ENCODE measurements at regions not wholly inside any gene's neighbourhood (a gene's known extent, or its start where the extent isn't known, plus 50 kb on each side); places are given as distances from the start of the nearest gene placed in this dataset.
"Not testable (repeated sequence)": the region's sequence is repeated elsewhere in the genome, so short reads cannot be mapped to it uniquely, and the experiment has no call there.

DNA sequence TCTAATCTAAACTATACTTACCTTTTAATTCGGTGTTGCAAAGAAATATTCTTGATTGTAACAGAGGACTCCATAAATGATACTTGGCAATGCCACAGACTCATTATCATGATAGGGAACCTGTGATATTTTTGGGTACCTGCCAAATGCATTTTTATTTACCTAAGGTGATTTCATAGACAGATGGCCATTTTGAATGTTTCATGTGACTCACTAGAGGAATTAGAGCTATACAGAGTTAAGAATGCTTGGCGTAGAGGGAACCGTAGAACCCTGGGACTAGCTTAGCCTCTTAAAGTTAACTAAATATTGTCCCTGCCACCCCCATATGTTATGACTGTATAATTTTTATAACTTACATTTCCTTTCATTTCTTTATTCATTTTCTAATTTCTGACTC lies 136.1 kb downstream of the DISP1 start:
- no peak for DNase-seq (ENCODE audit: low spot score)

DNA sequence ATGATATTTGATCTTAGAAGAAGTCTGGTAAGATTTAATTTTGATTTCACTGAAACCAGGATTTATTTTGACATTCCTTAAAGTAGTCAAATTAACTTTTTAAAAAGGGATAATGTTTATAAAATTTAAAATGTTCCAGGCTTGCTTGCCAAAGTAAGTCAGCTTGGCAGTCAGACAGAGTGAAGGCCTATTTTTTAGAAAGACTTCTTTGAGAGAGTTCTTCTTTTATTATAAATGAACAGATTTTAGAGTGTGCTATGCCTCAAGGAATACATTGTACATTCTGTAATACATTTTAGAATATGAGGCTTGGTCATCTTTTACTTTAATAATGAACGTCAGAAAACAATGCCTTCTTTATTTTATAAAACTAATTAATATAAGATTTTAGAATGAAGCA lies 138.7 kb downstream of the DISP1 start:
- DNase-seq (ENCODE audit: low spot score): no peak

DNA sequence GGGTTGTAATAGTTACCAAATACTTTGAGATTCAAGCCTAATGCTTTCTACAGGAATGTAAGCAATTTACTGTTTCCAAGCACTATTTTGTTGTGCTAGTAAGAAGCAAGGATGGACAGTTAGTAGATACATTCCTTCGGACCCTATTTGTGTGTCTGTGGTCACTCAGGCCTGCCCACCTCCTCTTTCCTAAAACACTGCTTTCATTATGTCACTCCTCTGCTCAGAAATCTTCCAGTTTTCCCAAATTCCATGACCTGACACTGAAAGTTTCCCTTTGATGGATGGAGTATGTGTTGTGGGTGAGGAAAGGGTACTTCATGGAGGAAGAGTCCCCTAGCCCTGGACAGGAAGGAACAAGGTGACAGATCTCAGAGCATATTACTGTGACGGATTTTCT lies 141.1 kb downstream of the DISP1 start:
- no peak for DNase-seq (ENCODE audit: low spot score)

DNA sequence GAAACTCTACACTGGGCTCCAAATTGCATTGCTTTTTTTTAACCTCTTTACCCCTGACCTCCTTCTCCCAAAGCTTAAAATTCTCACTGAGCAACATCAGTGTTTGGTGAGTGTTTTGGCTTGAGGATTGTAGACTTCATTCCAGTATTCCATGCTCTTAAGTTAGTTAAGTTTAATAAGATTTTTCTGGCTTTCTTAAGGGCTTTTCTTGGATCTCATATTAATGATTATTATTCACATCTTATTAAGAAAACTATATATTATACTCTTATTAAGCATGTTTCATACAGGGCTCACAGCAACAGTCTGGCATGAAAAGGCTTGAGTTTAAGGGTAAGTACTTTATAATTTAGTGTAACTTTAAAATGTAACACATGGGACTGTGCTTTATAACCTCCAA lies 141.8 kb downstream of the DISP1 start:
- no peak for DNase-seq (ENCODE audit: low spot score)

DNA sequence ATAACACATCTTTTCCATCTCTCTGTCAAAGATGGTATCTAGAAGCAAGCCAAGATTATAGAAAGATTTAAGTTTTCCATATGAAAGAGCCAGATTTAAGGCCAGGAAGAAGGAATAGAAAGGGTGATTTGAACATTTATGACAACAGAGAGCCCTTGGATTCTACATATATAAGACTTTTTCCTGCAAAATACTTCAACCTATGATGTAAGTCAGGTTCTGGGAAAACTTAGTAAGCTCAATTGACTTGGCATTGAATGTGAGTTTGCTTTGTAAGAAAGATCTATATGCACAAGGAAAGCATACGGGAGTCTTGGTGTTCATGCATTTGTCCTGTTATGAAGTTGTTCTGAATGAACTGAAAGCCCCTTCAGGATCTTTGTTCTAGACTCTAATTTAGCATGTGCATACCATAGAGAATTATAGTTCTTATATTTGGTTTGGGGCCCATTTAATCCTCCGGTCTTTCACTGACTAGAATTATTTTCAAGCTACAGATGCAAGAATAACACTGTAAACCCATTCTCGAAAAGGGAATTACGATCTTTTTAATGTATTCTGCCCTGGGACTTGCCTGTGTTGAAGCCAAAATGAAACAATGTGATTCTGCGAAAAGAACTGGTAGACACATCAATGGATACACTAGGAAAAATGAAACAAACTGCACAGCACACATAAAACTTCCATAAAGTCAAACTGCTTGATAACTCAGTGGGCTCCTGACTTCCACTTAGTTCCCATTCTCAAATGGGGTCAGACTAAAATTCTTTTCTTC lies 152.8 kb downstream of the DISP1 start:
- DNase-seq (ENCODE audit: low spot score): no peak

DNA sequence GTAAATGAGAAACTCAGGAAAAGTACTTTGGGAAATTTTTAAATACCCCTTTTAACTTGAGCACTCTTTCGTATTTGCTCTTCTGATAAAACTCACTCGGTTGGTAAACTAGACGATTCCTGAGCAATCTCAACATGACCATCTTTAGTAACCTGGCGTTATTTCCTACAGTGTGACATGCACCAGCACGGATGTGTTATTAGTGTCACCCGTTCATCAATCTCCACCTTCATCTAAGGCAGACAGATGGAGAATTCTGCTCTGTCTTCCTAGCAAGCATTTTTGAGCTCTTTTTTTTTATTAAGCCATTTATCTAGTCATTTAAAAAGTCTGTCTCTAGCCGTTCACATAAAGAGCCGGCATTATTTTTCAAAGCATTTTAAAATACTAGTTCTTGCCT lies 155.2 kb downstream of the DISP1 start:
- no peak for DNase-seq (ENCODE audit: low spot score)

DNA sequence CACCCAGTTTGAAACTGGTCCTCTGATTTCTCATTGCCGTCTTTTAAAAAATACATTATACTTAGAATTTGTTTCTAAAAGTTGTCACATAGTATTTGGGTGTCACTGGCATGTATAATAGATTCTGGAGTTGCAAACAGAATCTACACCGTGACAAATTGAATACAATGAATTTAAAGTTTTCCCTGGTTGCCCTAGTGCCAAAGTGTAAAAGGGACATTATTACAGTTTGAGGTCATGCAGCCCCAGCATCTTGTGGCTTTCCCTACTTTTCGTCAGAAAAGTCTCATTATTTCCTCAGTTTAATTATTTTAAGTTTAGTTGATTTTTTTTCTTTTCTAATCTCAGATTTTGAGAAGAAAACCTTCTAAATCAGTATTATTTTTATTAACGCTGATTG lies 155.9 kb downstream of the DISP1 start:
- DNase-seq (ENCODE audit: low spot score): no peak

DNA sequence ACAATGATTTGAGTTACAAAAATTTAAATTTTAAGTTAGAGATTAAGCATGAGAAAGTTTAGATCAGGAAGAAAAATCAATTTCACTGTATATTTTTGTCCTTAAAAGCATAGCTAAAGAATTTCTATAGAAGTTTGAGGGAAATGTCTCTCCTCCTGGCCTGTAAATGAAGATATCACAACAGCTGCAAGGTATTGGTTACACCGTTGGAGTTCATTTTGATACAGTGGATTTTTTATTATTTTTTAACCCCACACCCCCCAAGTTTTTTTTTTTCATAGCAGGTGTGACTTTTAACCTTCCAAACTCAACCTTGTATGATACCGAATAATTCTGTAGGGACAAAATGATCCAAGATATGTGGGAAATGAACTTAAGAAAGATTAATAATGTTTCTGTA lies 156.3 kb downstream of the DISP1 start:
- no peak for DNase-seq (ENCODE audit: low spot score)

DNA sequence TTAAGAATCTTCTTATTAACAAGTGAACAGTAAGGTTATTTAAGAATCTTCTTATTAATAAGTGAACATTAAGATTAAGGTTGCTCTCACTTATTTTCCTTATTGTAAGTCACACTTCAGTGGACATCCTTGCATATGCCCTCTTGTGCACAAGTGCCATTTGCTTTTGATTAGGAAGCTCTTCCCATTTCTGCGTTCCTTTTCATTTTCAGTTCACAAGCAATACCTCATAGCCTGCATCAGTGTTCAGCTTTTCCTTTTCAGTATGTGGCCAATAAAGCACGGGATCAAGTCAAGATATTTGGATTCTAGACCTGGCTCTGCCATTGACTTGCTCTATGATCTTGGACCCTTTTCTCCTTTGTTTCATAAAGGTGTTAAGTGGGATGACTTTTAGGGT lies 158.7 kb downstream of the DISP1 start:
- no peak for DNase-seq (ENCODE audit: low spot score)

DNA sequence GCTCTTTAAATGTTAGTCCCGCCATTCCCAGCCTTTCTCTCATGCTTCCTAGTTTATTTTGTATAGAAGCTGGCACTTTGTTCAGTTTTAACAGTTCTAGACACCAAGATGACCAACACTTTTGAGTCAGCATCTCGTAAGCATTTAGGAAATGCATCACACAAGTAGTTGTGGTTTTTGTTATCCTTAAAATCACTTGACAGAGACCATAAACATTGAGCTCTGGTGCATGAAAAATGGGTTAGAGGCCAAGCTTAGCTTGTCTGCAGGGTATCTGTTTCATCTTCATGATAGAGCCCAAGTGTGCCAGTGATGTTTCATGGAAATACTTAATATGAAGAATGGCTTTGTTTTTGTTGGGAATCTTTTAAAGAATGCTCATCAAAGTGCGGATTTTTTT lies 159.7 kb downstream of the DISP1 start:
- no peak for DNase-seq (ENCODE audit: low spot score)

DNA sequence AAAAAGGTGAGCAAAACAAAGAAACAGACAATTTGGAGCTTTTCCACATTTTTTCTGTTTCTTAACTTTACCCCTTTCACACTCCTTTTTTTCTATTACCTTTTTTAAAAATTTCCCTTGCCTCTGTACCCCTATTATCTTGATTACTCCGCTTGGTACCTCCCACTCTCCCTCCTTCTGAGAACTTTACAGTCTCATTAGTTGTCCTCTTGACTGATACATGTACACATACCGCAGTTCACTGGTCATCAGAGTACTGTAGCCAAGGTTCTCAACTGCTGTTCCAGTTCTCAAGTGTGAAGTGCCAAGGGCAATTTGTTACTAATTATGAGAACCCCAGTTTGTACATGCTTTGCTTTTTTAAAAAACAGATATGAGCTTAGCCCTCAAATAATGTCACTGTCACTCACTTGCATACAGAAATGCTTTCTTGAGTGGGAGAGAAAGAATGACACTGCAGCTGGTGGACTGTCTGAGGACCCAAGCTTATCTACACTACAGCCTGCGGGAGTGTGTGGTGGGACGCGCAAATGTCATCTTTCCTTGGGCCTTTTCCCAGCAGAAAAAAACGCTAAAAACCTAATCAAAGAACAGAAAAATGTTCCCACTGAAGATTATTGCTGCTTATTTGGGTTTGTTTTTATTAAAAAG lies 160.8 kb downstream of the DISP1 start:
- no peak for DNase-seq (ENCODE audit: low spot score)

DNA sequence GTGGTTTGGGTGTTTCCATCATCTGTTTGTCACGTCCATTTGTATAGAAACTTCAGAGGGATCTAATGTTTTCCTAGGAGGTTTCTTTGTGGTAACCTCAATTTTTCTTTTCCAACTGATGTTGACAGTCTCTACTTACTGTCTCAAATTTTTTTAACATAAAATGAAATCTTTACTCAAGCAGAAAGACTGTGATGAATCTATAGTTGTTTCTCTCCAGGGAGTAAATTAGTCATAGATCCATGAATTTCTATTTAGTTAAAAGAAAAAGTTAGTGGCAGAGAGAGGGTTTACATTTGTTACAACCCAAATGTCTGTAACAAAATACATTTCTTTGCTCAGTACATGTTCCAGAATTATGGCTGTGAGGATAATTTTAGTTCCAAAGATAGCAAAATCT lies 161.6 kb downstream of the DISP1 start:
- DNase-seq (ENCODE audit: low spot score): no peak

DNA sequence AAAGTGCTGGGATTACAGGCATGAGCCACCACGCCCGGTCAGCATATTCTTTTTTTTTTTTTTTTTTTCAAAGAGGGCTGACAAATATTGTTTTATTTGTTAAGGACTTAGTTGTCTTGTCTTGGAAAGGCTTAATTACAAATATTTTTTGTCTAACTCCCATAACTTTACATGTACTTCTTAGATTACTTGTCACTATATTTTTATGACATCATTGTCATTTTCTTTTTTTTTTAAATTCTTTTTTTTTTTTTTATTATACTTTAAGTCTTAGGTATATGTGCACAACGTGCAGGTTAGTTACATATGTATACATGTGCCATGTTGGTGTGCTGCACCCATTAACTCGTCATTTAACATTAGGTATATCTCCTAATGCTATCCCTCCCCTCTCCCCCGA lies 162.5 kb downstream of the DISP1 start:
- not testable (repeated sequence) for DNase-seq (ENCODE audit: low spot score)

DNA sequence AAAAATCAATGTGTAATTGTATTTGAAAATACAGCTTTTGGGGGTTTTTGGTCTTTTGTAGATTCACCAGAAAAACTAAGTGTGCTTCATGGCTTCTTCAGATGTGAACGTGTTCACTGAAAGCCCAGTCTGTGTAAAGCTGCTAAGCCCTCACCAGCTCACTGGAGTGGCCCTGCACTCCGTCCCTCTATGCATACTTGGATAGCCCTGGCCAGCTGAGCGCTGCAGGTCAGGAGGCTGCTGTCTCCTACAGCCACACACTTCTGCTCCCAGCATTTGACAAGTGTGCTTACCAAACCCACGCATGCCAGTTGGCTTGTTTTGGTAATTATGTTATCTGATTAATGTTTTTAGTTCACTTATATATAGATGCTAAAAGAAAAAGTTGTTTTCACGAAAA lies 163.5 kb downstream of the TLR5 start:
- DNase-seq (ENCODE audit: low spot score): peak; percentile 12

DNA sequence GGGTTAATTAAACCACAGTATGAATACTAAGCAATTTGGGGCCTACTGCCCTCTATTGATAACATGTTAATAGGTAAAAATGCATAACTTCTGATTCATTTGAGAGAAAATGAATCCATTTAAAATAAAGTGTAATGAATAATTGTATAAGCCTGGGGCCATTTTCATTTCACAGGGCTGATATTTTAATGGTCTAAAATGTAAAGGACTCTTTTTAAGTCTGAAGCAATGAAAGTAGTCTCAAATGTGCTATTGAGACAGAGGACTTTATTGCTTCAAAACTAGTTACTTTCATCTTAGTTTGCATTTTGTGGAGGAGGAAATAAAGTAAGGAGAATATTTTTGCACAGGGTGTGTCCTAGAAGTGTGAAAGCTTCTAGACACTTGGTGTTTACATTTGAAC lies 155.4 kb downstream of the TLR5 start:
- no peak for DNase-seq (ENCODE audit: low spot score)

DNA sequence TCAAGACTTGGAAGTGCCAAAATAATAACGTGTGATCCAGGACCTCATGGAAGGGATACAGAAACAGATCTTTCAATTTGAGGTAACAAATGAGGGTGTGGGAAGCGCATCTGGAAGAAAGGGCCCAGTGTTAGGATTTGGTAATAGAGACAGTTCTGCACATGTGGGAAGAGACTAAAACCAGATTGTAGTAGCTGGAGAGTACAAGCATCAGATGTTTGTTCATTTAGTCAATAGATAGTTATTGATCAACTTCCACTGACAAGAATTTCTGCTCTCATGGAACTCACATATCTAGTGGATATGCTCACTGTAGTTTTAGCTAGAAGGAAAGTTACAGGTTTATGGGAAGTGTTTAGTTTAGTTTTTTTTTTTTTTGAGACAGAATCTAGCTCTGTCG lies 153.6 kb downstream of the TLR5 start:
- no peak for DNase-seq (ENCODE audit: low spot score)

DNA sequence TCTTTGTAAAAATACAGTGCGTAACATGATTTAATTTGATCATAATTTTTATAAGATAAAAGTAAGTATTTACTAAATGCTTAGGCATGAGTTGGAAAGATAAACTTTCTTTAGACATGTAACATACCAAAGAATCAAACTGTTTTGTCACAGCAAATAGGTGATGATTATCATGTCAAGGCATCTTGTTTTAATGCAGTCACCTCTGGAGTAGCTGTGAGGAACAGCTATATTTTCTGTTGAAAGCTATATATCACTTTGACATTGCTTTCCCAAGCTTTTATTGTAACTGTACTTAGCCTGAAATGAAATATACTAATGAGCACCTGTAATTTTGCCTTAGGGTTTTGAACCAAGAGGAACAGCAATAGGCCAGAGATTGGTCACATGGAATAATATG lies 151.9 kb downstream of the TLR5 start:
- no peak for DNase-seq (ENCODE audit: low spot score)

DNA sequence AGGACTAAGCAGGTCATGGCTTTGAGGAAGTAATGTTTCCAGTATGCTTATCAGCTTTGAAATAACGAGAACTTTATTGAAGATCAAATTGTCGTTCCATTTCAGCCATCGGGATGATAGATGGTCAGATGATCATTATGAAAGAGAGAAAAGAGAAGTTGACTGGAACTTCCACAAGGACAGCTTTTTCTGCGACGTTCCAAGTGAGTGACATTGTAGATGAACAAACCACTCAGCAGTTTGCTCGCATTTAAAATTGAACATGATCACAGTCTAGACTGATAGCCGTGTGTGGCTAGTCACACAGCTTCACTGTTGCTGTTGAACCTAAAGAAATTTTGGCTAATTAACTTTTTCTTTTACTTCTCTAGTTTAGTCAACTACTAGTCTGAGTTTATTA lies 151.1 kb downstream of the TLR5 start:
- DNase-seq (ENCODE audit: low spot score): no peak

DNA sequence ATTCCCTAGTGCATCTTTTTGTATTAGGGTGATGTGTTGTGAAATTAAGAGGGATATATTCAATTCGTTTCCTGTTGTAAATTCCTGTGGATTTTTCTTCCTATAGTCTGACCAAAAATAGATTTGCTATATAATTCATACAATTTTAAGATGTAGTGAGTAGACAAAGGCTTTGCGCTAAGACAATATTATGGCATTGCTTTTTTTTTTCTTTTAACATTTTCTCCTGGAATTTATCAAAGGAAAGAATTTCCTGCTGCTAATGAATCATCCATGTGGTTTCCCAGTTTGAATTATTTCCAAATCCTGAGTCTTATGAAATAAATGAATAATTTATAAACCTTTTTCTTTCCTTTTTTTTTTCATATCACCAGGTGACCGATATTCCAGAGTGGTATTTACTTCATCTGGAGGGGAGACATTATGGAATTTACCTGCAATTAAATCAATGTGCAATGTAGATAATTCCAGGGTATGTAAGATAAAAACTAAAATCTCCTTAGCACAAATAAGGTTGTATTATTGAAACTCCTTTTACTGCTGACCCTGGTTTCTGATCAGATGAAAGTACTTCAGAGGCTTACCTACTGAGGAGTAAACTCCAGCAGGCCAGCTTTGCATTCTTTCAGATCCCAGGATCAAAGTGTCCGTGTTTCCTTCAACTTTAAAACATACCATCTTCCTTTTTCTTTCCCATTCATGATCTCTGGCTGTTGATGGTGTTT lies 148.4 kb downstream of the TLR5 start:
- no peak for DNase-seq (ENCODE audit: low spot score)

DNA sequence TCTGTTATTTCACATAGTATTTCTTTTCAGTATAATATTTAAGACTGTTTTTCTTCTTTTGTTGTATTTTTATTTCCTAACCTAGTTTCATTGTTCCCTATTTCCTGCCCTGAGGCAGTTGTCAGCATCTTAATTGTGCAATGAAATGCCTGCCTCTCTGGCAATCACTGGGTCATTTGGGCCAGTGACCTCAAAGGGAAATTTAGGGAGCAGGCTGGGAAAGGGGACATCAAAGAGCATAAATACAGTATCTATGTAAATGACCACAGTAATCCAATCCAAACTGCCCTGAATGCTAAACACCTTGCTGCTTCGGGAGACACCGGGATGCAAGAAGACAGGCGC lies 147.8 kb downstream of the TLR5 start:
- no peak for DNase-seq (ENCODE audit: low spot score)

DNA sequence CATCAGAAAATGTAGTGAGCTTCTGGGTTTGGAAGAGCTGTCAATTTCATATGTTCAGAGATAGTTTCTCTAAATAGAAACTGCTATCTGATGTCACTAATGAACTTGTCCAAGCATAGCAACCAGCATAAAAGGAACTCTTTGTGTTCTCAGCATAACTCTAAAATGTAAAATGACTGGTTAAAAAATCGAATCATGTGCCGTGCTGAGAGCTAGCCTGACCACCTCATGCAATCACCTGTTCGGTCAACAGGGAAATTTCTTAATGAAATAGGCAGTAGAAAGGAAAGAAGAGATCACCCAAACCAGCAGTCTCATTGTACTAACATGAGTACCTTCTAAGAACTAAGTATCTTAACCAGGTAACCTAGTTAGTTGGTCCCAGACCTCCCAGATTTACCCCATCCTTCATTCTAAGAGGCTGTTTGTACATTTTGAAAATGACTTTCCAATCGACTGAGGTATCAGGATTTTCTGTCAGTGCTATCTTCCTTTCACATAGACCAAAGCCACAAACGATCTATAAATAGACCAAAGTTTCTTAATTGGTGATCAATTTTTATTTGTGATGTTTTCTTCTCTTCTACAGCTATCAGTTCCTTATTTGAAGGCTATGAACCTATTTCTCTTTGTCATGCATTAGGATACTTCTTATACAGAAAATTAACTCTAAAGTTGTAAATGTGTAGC lies 147.3 kb downstream of the TLR5 start:
- DNase-seq (ENCODE audit: low spot score): no peak

DNA sequence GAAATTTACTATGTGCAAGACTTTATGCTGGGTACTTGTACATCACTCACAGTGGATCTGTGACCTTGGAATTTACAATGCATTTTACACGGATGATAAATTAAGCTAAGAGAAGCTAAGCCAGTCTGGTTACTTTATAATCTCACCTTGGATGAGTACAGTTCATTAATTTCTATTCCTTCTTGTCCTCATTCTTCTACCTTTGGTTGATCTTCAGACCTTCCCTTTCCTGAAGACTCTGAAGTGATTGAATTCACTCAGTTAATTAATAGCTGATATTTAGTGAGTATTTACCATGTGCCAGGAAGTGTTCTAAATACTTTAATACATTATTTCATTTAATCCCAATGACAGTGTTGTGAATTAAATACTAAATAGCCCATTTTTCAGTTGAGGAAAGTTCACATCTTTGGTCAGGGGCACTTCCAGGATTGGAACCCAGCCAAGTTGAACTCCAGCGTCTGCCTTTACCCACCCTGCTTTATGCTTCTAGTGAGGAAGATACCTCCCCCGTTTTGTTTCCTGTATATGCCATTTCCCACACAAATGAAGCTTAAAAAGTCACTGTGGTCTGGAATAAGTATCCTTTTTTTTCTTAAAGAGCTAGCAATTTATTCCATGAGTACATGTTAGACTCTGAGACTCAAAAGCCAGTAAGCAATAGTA lies 146.6 kb downstream of the TLR5 start:
- no peak for DNase-seq (ENCODE audit: low spot score)

All from iPS-NIHi11 (cell line).